ENCODE measurements at regions not wholly inside any gene's neighbourhood (a gene's known extent, or its start where the extent isn't known, plus 50 kb on each side); places are given as distances from the start of the nearest gene placed in this dataset.
"Not testable (repeated sequence)": the region's sequence is repeated elsewhere in the genome, so short reads cannot be mapped to it uniquely, and the experiment has no call there.

- DNase-seq, result no peak
Measured at GRCh38 chr6:19159561-19159960, 677.6 kb upstream of the ID4 start.

DNA sequence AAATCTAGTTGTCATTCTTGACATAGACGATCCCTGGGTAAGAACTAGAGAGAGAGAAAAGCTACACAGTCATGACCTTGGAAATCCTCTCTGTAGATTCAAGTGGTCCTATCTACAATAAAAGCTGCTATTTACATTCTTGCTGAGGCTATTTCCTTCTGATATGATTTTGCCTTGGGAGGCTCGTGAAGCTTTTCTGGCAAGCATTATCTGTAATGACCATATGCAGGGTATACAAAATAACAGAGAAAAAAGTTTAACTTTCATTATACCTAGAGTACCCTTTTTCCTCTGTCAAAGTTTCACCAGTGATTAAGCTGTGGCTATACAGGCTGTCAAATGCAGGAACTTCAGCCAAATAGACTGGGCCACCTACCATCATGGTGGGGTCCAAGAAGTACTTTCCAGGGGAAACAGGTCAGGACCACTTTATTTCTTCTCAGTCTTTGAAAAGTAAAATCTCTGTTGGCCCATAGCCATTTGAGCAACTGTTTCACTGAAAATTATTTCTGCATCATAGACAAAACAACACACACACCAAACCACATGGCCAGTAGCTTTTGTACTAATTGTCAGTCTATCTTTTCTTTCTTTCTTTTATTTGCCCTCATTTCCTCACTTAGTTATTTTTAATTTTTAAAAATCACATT lies 677.0 kb upstream of the ID4 start:
- no peak for DNase-seq

- no peak for DNase-seq
Measured at GRCh38 chr6:19167251-19167650, 669.9 kb upstream of the ID4 start.

GRCh38 chr6:19169366-19169765 lies 667.8 kb upstream of the ID4 start:
- no peak for DNase-seq

- DNase-seq, result no peak
Measured at GRCh38 chr6:19175023-19175422, 662.1 kb upstream of the ID4 start.

DNA sequence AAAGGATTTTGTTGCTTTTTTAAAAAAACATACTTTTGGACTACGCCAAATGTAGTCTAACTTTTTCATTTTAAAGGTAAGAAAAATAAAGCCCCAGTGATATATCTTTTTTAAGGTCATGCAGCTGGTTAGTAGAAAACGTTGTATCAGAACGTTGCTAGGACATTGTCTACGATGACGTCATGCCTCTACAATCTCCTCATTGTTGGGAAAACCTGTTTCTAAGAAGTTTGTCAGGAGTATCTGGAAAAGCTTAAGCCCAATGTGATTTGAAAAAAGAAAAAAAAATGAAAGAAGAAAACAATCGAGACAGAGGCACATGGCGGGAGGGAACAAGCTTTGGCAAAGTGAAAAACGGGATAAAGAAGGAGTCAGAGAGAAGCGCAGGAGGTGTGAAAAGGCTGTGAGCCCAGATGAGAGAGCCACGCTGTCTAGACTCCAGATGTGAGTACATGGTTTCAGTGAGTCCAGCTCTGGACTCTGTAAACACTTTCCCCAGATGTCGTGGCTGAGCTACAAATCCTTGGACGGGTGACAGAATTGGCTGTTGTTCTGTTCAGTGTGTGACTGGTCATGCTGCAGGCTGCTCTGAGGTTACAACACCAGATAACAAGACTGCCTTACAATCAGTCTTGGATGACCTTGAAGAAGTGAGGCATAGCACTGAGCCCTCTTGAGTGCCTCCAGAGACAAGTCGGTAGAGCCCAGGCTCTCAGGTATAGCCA lies 656.7 kb upstream of the ID4 start:
- DNase-seq, result no peak

DNA sequence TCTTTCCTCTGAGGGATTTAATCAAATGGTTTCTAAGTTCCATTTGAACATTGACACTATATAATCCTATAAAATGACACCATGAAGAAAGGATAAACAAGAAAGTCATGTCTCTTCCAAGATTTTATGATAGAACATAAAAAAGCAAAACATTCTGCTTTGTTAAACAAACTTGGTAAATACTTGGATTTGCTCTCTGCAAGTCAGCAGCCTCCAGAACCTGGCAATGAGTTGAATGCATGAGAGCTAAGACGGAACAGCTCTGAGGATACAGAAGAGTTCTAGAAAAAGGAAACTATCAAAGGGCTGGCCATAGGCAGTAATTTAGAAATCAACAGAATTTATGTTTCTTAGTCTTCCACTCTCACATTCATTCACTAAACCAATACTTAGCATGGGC lies 656.0 kb upstream of the ID4 start:
- no peak for DNase-seq

GRCh38 chr6:19193624-19194023 lies 643.5 kb upstream of the ID4 start:
- no peak for DNase-seq

DNA sequence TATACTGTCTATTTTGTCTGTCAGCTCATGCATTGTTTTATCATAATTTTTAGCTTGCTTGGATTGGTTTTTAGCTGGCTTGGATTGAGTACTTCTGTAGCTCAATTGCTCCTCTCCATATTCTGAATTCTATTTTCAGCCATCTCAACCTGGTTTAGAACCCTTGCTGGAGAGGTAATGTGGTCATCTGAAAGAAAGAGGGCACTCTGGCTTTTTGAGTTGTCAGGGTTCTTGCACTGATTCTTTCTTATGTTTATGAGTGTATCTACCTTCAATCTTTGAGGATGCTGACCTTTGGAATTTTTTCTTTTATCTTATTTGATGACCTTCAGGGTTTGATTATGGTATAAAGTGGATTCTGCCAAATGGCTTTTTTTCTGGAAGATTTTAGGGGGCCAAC lies 632.7 kb upstream of the ID4 start:
- no peak for DNase-seq

DNA sequence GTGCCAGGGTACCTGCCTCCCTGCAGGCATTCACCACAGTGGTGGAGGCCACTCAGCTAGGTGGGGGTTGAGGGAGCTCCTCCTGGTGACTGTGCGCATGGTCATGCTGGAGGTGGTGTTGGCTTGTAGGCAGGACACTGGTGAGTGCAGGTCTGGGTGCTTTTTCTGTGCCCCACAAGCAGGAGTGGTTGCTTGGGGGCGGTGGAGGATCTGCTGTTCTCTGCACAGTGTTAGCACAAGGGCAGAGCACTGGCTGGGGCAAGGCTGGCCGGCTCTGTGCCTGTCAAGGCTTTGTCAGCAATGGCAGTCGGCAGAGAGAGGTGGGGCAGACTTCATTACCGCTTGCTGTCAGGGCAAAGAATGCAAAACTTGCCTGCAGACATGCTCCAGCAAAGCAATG lies 632.1 kb upstream of the ID4 start:
- DNase-seq, result no peak

DNA sequence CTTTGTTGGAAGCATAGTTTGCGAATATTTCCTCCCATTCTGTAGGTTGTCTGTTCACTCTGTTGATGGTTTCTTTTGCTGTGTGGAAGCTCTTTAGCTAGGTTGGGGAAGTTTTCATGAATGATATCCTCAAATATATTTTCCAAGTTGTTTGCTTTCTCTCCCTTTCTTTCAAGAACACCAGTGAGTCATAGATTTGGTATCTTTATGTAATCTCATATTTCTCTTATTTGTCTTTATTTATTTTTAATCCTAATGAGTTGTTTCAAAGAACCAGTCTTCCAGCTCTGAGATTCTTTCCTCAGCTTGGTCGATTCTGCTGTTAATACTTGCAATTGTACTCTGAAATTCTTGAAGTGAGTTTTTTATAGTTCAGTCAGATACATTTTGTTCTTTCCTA lies 628.0 kb upstream of the ID4 start:
- no peak for DNase-seq

- DNase-seq, result no peak
Measured at GRCh38 chr6:19210849-19211590, 626.1 kb upstream of the ID4 start.

DNA sequence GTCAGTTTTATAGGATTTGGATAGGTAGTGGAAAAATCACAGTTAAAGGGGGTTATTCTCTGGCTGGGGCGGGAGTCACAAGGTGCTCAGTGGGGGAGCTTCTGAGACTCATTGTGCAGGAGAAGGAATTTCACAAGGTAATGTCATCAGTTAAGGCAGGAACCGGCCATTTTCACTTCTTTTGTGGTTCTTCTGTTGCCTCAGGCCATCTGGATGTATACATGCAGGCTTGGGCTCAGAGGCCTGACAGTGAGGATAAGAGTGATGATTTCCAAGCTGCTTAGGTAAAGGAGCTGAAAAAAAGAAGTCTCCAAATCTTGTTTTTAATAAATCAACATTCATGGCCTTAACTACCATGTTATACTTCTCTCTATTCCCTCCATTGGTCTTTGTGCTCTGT lies 622.9 kb upstream of the ID4 start:
- no peak for DNase-seq

- DNase-seq, result no peak
Measured at GRCh38 chr6:19219931-19220330, 617.2 kb upstream of the ID4 start.

GRCh38 chr6:19231878-19232561 lies 605.1 kb upstream of the ID4 start:
- no peak for DNase-seq

DNA sequence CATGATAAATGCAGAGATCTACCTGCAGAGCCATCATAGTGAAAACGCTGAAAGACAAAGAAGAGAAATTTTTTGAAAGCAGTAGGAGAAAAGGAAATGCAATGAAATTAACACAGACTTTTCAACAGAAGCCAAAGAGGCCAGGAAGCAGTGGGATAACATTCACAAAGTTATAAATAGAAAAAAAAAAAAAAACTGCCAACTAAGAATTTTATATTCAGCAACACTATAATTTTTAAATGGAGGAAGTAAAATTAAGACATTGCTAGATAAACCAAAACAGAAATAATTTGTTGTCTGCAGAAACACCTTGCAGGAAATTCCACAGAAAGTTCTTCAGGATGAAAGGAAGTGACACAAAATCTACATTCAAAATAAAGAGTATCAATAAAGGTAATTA lies 591.5 kb upstream of the ID4 start:
- DNase-seq, result no peak

- not testable (repeated sequence) for DNase-seq
Measured at GRCh38 chr6:19247181-19247580, 590.0 kb upstream of the ID4 start.

DNA sequence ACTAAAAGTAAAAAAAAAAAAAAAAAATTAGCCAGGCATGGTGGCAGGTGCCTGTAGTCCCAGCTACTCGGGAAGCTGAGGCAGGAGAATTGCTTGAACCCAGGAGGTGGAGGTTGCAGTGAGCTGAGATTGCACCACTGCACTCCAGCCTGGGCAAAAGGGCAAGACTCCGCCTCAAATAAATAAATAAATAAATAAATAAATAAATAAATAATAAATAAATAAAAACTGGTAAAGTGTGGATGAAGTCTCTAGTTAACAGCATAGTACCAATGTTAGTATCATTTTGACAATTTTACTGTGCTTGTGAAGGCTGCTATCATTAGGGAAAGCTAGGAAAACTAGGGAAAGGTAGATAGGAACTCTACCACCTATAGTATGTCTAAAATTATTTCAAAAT lies 581.0 kb upstream of the ID4 start:
- not testable (repeated sequence) for DNase-seq

DNA sequence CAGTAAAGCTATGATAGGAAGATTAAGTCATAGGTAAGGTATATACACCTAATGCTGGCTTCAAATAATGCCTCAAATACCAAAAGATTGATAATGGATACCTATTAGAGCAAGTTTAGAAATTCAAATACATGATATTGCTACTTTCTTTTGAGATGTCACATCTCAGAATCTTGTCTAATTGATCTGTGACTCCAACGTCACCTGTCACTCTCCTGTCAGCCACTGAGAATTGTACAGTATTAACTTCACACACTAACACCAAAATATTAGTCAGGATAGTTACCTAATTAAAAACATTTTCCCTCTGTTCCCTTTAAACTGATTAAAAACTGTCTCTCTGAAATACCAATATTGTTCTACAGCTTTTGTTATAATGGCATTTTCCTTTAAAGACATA lies 575.5 kb upstream of the ID4 start:
- DNase-seq, result no peak

- DNase-seq, result no peak
Measured at GRCh38 chr6:19268117-19268516, 569.1 kb upstream of the ID4 start.

DNA sequence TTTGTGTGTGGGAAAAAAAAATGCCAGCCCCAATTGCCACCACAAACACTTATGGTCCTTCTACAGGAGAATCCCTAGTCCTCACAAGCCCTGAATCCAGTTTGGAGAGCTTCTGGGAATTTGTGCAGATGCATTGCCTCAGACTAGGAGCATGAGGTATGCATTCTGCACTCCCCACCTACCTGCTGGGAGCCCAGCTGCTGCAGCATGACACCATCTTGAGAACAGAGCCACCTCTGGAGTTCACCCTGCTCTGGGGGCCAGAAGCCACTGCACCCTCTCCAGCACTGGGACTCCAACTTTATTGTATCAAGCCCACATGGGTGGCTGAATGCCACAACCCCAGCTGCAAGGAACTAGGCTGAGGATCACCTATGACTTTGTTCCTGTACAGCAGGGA lies 568.5 kb upstream of the ID4 start:
- no peak for DNase-seq

DNA sequence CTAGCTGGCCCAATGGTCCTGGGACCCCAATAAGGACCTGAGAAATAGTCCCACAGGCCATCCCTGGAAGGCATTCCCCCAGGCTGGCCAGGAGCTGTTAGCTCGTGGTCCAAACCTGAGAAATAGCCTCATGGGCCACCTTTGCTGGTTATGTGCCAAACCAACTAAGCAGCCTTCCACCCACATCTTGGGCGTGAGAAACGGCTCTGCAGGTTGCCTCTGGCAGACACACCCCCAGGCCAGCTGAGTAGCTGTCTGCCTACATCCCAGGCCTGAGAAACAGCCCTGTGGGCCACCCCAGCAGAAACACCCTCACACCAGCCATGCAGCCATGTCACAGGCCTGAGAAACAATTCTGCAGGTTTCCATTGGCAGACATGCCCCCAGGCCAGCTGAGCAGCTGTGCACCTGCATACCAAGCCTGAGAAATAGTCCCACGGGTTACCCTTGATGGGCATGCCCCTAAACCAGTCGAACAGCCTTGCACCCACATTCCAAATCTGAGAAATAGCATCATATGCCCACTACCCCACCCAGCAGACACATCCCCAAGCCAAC lies 567.8 kb upstream of the ID4 start:
- no peak for DNase-seq

- DNase-seq, result no peak
Measured at GRCh38 chr6:19270616-19271015, 566.6 kb upstream of the ID4 start.

Data from activated naive CD4-positive, alpha-beta T cell treated with anti-CD3 and anti-CD28 coated beads, Interleukin-2, amount 50 U/mL, for 16 hours (primary cell).